ENCODE measurements at regions not wholly inside any gene's neighbourhood (a gene's known extent, or its start where the extent isn't known, plus 50 kb on each side); places are given as distances from the start of the nearest gene placed in this dataset.

DNA sequence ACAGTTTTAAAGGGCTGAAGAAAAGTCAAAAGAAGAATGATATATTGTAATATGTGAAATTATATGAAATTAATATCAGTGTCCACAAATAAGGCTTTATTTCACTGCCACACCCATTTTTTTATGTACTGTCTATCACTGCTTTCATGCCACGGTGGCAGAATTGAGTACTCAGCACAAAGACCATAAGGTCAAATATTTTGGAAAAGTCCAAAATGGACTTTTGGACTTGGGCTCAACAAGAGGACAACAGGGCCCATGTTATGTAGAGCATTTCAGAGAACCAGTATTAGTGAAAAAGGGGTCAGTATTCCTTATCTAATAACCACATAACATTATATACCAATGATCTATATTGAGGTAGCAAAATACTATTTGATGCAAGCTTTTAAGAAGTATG lies 427.2 kb downstream of the EPHA4 start:
- Histone ChIP-seq H3K4me3 (ENCODE audit: low read length in 2 of 2) (no peak overlapping the region), H3K4me1 (ENCODE audit: control insufficient read depth in 2 of 2, insufficient read depth in 2 of 2, low read length in 2 of 2) (no peaks in the 10 kb centered on the region), H3K36me3 (ENCODE audit: control insufficient read depth in 2 of 2, insufficient read depth in 2 of 2, low read length in 2 of 2) (no peaks in the 10 kb centered on the region), H3K9ac (ENCODE audit: low read depth in 1 of 2, low read length in 2 of 2) (no peak overlapping the region), H3K27me3 (ENCODE audit: control insufficient read depth in 2 of 2, insufficient read depth in 2 of 2, low read length in 2 of 2) (no peaks in the 10 kb centered on the region), H3K27ac (ENCODE audit: low read depth in 2 of 2, low read length in 2 of 2) (no peak overlapping the region), H3K9me3 (ENCODE audit: control insufficient read depth in 2 of 2, low read length in 2 of 2) (no peaks in the 10 kb centered on the region)

DNA sequence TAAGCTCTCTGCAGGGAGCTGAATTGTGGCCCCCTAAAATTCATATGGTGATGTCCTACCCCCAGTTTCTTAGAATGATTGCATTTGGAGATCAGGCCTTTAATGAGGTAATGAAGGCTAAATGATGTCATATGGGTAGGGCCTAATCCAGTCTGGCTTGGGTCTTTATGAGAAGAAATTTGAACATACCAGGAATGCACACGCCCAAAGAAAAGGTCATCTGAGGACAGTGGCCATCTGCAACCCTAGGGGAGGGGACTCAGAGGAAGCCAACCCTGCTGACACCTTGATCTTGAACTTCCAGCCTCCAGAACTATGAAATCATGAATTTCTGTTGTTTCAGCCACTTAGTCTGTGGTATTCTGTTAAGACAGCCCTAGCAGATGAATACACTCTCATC lies 426.7 kb downstream of the EPHA4 start:
- Histone ChIP-seq H3K36me3 (ENCODE audit: control insufficient read depth in 2 of 2, insufficient read depth in 2 of 2, low read length in 2 of 2) (no peaks in the 10 kb centered on the region), H3K27ac (ENCODE audit: low read depth in 2 of 2, low read length in 2 of 2) (no peak overlapping the region), H3K9me3 (ENCODE audit: control insufficient read depth in 2 of 2, low read length in 2 of 2) (no peaks in the 10 kb centered on the region), H3K4me3 (ENCODE audit: low read length in 2 of 2) (no peak overlapping the region), H3K9ac (ENCODE audit: low read depth in 1 of 2, low read length in 2 of 2) (no peak overlapping the region), H3K27me3 (ENCODE audit: control insufficient read depth in 2 of 2, insufficient read depth in 2 of 2, low read length in 2 of 2) (no peaks in the 10 kb centered on the region), H3K4me1 (ENCODE audit: control insufficient read depth in 2 of 2, insufficient read depth in 2 of 2, low read length in 2 of 2) (no peaks in the 10 kb centered on the region)

DNA sequence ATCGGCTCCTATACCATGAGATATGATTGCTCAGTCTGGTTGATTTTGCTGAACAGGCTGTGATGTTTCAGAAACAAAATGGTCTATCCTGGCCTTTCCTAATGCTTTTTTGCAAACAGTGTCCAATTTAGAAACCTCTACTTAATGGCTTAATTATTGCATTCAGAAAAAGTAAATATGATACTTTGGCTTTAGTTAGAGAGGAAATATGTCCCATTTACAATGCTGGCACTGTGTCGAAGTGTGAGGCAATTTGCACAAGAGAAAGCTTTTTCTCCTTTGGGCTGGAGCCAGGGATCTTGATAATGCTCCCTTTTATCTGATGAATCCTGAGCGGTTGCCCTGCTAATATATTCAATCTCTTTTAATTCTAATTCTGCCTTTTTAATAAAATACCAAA lies 418.9 kb downstream of the EPHA4 start:
- Histone ChIP-seq H3K4me3 (ENCODE audit: low read length in 2 of 2) (no peak overlapping the region), H3K9me3 (ENCODE audit: control insufficient read depth in 2 of 2, low read length in 2 of 2) (no peaks in the 10 kb centered on the region), H3K9ac (ENCODE audit: low read depth in 1 of 2, low read length in 2 of 2) (no peak overlapping the region), H3K36me3 (ENCODE audit: control insufficient read depth in 2 of 2, insufficient read depth in 2 of 2, low read length in 2 of 2) (no peaks in the 10 kb centered on the region), H3K4me1 (ENCODE audit: control insufficient read depth in 2 of 2, insufficient read depth in 2 of 2, low read length in 2 of 2) (no peaks in the 10 kb centered on the region), H3K27ac (ENCODE audit: low read depth in 2 of 2, low read length in 2 of 2) (no peak overlapping the region), H3K27me3 (ENCODE audit: control insufficient read depth in 2 of 2, insufficient read depth in 2 of 2, low read length in 2 of 2) (no peaks in the 10 kb centered on the region)

DNA sequence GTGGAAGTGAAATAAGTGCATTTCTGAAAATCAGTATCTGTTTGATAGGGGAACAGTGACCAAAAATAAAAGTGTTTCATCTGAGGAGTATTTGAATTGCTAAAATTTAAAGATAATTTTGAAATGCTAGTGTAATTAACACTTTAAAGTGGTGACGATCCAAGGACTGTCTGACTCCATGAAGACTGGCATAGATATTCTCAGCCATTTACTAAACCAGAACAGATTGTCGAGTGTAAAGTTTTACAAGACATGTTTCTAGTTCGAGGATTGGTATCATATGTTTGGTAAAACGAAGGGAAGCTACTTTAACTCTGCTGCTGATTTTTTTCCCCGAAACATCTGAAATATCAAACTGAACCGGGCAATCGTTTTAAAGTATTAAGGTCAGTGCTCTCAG lies 417.9 kb downstream of the EPHA4 start:
- Histone ChIP-seq H3K27ac (ENCODE audit: low read depth in 2 of 2, low read length in 2 of 2) (no peak overlapping the region), H3K9me3 (ENCODE audit: control insufficient read depth in 2 of 2, low read length in 2 of 2) (no peaks in the 10 kb centered on the region), H3K4me3 (ENCODE audit: low read length in 2 of 2) (no peak overlapping the region), H3K27me3 (ENCODE audit: control insufficient read depth in 2 of 2, insufficient read depth in 2 of 2, low read length in 2 of 2) (no peaks in the 10 kb centered on the region), H3K9ac (ENCODE audit: low read depth in 1 of 2, low read length in 2 of 2) (no peak overlapping the region), H3K4me1 (ENCODE audit: control insufficient read depth in 2 of 2, insufficient read depth in 2 of 2, low read length in 2 of 2) (no peaks in the 10 kb centered on the region), H3K36me3 (ENCODE audit: control insufficient read depth in 2 of 2, insufficient read depth in 2 of 2, low read length in 2 of 2) (no peaks in the 10 kb centered on the region)

DNA sequence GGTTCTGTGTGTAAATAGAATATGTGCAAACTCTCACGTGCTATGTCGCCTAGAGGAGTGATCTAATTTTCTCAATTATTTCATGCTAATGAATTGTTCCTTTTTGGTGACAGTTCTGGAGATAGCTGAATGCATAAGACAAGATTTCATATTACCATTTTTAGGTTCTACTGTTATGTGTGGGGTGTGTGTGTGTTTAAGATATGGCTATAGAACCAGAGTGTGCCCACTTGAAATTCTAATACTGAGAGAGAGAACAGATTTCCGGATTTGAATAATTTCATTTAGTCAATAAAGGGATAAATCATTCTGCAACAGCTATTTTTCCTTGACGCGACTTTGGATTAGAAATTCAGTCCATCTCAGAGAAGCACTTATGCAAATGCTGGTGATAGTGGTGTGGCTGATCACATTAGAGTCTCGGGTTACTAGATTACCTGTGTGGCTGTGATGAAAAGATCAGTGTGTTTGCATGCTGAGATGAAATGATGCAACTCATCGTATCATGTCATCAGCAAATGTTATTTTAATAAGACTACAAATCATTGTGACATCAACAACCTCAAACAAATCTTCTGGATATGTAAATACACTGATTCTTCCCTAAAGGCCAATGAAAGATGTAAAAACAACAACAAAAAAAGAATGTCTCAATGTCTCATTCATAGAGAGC lies 415.9 kb downstream of the EPHA4 start:
- no peak overlapping the region for H3K27ac ChIP-seq (ENCODE audit: low read depth in 2 of 2, low read length in 2 of 2)
- no peaks in the 10 kb centered on the region for H3K27me3 ChIP-seq (ENCODE audit: control insufficient read depth in 2 of 2, insufficient read depth in 2 of 2, low read length in 2 of 2)
- no peak overlapping the region for H3K9ac ChIP-seq (ENCODE audit: low read depth in 1 of 2, low read length in 2 of 2)
- no peak overlapping the region for H3K4me3 ChIP-seq (ENCODE audit: low read length in 2 of 2)
- no peaks in the 10 kb centered on the region for H3K4me1 ChIP-seq (ENCODE audit: control insufficient read depth in 2 of 2, insufficient read depth in 2 of 2, low read length in 2 of 2)
- no peaks in the 10 kb centered on the region for H3K36me3 ChIP-seq (ENCODE audit: control insufficient read depth in 2 of 2, insufficient read depth in 2 of 2, low read length in 2 of 2)
- no peaks in the 10 kb centered on the region for H3K9me3 ChIP-seq (ENCODE audit: control insufficient read depth in 2 of 2, low read length in 2 of 2)

DNA sequence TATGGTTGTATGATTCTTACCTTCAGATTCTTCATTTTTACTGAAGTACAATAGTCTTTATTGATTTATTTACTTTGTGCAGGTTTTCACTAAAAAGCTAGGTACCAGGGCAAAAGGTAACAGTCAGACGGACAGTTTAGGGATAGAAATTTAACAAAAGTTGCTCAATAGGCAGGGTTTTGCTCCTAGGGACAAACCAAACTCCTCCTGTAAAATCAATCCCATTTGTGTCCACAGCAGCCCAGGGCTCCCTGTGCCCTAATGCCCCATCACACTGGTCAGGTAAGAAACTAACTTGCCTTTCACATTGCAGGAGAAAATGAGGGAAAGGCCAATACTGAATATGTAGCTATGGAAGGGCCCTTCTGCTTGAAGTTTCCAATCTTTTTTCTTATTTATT lies 410.9 kb downstream of the EPHA4 start:
- Histone ChIP-seq H3K4me3 (ENCODE audit: low read length in 2 of 2) (no peak overlapping the region), H3K9ac (ENCODE audit: low read depth in 1 of 2, low read length in 2 of 2) (no peak overlapping the region), H3K9me3 (ENCODE audit: control insufficient read depth in 2 of 2, low read length in 2 of 2) (no peaks in the 10 kb centered on the region)

DNA sequence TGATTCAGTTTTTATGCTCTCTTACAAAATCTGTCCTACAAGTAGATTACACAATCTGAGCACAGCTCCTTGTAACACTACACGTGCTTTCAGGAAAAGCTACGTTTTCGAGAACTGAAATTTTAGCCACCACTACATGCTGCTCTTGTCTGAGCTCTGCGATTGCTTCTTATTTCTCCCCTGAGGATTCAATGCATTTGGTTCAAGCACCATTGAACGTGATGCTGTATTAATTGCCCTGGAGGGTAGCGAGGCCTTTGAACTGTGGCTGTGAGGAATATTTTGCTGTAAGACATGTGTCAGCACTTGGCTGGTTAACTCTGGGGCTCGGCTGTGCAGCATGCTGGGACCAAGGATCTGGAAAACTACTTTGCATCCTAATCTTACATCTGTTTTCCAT lies 405.8 kb downstream of the EPHA4 start:
- Histone ChIP-seq H3K9ac (ENCODE audit: low read depth in 1 of 2, low read length in 2 of 2) (no peak overlapping the region), H3K36me3 (ENCODE audit: control insufficient read depth in 2 of 2, insufficient read depth in 2 of 2, low read length in 2 of 2) (no peaks in the 10 kb centered on the region), H3K4me1 (ENCODE audit: control insufficient read depth in 2 of 2, insufficient read depth in 2 of 2, low read length in 2 of 2) (no peaks in the 10 kb centered on the region), H3K4me3 (ENCODE audit: low read length in 2 of 2) (no peak overlapping the region), H3K27ac (ENCODE audit: low read depth in 2 of 2, low read length in 2 of 2) (no peak overlapping the region), H3K9me3 (ENCODE audit: control insufficient read depth in 2 of 2, low read length in 2 of 2) (no peaks in the 10 kb centered on the region), H3K27me3 (ENCODE audit: control insufficient read depth in 2 of 2, insufficient read depth in 2 of 2, low read length in 2 of 2) (no peaks in the 10 kb centered on the region)

More for the DNA sequence above, 410.9 kb downstream of the EPHA4 start:
- no peaks in the 10 kb centered on the region for H3K36me3 ChIP-seq (ENCODE audit: control insufficient read depth in 2 of 2, insufficient read depth in 2 of 2, low read length in 2 of 2)
- H3K27me3 ChIP-seq (ENCODE audit: control insufficient read depth in 2 of 2, insufficient read depth in 2 of 2, low read length in 2 of 2): no peaks in the 10 kb centered on the region
- H3K4me1 ChIP-seq (ENCODE audit: control insufficient read depth in 2 of 2, insufficient read depth in 2 of 2, low read length in 2 of 2): no peaks in the 10 kb centered on the region
- H3K27ac ChIP-seq (ENCODE audit: low read depth in 2 of 2, low read length in 2 of 2): no peak overlapping the region

DNA sequence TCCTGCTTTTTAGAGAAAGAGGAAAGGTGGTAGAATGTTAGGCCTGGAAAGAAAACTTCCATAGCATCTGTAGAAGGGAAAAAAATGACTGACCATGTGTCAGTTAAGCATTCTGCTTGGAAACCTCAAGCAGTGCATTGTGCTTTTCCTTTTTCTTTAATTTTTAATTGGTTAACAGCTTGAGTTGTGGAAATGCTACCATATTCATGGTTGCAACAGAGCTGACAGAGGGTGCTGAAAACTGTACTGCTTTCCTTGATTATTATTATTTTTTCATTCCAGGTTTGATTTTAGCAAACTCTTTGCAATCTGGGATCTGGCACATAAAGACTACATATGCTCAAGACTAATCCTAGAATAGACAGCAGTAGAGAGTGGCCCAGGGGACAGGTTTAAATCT lies 404.5 kb downstream of the EPHA4 start:
- no peaks in the 10 kb centered on the region for H3K9me3 ChIP-seq (ENCODE audit: control insufficient read depth in 2 of 2, low read length in 2 of 2)

DNA sequence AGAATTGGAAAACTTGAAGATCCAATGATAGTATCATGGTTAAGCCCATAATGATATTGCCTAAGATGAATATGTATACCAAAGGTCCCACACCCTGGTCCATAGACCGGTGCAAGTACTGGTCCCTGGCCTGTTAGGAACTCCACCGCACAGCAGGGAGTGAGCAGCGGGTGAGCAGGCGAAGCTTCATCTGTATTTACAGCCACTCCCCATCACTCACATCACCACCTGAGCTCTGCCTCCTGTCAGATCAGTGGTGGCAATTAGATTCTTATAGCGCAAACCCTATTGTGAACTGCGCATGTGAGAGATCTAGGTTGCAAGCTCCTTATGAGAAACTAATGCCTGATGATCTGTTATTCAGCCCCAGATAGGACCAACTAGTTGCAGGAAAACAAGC lies 402.4 kb downstream of the EPHA4 start:
- Histone ChIP-seq H3K9ac (ENCODE audit: low read depth in 1 of 2, low read length in 2 of 2) (no peak overlapping the region), H3K4me3 (ENCODE audit: low read length in 2 of 2) (no peak overlapping the region), H3K27me3 (ENCODE audit: control insufficient read depth in 2 of 2, insufficient read depth in 2 of 2, low read length in 2 of 2) (no peaks in the 10 kb centered on the region), H3K9me3 (ENCODE audit: control insufficient read depth in 2 of 2, low read length in 2 of 2) (no peaks in the 10 kb centered on the region), H3K27ac (ENCODE audit: low read depth in 2 of 2, low read length in 2 of 2) (no peak overlapping the region), H3K36me3 (ENCODE audit: control insufficient read depth in 2 of 2, insufficient read depth in 2 of 2, low read length in 2 of 2) (no peaks in the 10 kb centered on the region), H3K4me1 (ENCODE audit: control insufficient read depth in 2 of 2, insufficient read depth in 2 of 2, low read length in 2 of 2) (no peaks in the 10 kb centered on the region)

More for the DNA sequence above, 404.5 kb downstream of the EPHA4 start:
- no peak overlapping the region for H3K27ac ChIP-seq (ENCODE audit: low read depth in 2 of 2, low read length in 2 of 2)
- H3K4me1 ChIP-seq (ENCODE audit: control insufficient read depth in 2 of 2, insufficient read depth in 2 of 2, low read length in 2 of 2): no peaks in the 10 kb centered on the region
- no peaks in the 10 kb centered on the region for H3K27me3 ChIP-seq (ENCODE audit: control insufficient read depth in 2 of 2, insufficient read depth in 2 of 2, low read length in 2 of 2)
- H3K4me3 ChIP-seq (ENCODE audit: low read length in 2 of 2): no peak overlapping the region
- H3K9ac ChIP-seq (ENCODE audit: low read depth in 1 of 2, low read length in 2 of 2): no peak overlapping the region
- no peaks in the 10 kb centered on the region for H3K36me3 ChIP-seq (ENCODE audit: control insufficient read depth in 2 of 2, insufficient read depth in 2 of 2, low read length in 2 of 2)

DNA sequence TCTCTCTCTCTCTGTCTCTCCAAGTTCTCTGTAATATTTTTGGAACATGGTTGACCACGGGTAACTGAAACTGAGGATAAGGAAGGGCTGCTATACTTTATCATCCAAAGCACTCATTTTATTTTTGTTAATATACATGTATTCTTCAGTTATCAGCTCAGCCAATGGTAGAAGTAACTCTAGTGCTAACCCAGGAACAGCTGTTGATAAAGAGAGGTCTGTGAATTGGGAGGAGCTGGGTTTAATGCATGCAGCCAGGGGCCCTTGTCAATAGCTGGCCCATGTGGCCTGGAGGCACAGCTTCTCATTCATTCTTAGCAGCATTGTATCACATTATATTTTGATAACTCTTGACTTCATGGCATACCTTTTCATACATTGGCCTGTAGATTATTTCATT lies 401.6 kb downstream of the EPHA4 start:
- no peaks in the 10 kb centered on the region for H3K9me3 ChIP-seq (ENCODE audit: control insufficient read depth in 2 of 2, low read length in 2 of 2)
- no peaks in the 10 kb centered on the region for H3K36me3 ChIP-seq (ENCODE audit: control insufficient read depth in 2 of 2, insufficient read depth in 2 of 2, low read length in 2 of 2)
- H3K27ac ChIP-seq (ENCODE audit: low read depth in 2 of 2, low read length in 2 of 2): no peak overlapping the region
- no peaks in the 10 kb centered on the region for H3K4me1 ChIP-seq (ENCODE audit: control insufficient read depth in 2 of 2, insufficient read depth in 2 of 2, low read length in 2 of 2)
- H3K9ac ChIP-seq (ENCODE audit: low read depth in 1 of 2, low read length in 2 of 2): no peak overlapping the region
- H3K4me3 ChIP-seq (ENCODE audit: low read length in 2 of 2): no peak overlapping the region
- H3K27me3 ChIP-seq (ENCODE audit: control insufficient read depth in 2 of 2, insufficient read depth in 2 of 2, low read length in 2 of 2): no peaks in the 10 kb centered on the region

DNA sequence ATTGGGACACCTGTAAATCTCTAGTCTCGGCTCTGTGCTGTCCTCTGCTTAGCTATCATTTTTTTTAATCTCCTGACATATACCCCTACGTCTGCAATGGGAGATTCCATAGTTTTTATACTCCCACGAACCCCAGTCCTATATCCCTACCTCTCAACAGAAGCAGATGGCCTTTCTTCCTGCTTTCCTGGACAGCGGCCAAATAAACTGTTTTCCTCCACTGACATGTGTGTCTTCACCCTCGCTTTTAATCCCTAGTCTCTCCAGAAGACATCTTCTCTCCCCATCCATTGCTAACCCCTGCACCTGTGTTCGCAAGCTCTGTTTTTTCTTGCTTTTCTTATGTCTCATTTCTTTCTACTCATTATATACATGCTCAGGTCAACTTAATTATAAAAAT lies 395.4 kb downstream of the EPHA4 start:
- H3K36me3 ChIP-seq (ENCODE audit: control insufficient read depth in 2 of 2, insufficient read depth in 2 of 2, low read length in 2 of 2): no peaks in the 10 kb centered on the region
- H3K27ac ChIP-seq (ENCODE audit: low read depth in 2 of 2, low read length in 2 of 2): no peak overlapping the region
- no peak overlapping the region for H3K9ac ChIP-seq (ENCODE audit: low read depth in 1 of 2, low read length in 2 of 2)
- no peaks in the 10 kb centered on the region for H3K9me3 ChIP-seq (ENCODE audit: control insufficient read depth in 2 of 2, low read length in 2 of 2)
- no peaks in the 10 kb centered on the region for H3K27me3 ChIP-seq (ENCODE audit: control insufficient read depth in 2 of 2, insufficient read depth in 2 of 2, low read length in 2 of 2)
- no peak overlapping the region for H3K4me3 ChIP-seq (ENCODE audit: low read length in 2 of 2)
- H3K4me1 ChIP-seq (ENCODE audit: control insufficient read depth in 2 of 2, insufficient read depth in 2 of 2, low read length in 2 of 2): no peaks in the 10 kb centered on the region

Data from mucosa of rectum (tissue), 2 donors.